ENCODE measurements at regions not wholly inside any gene's neighbourhood (a gene's known extent, or its start where the extent isn't known, plus 50 kb on each side); places are given as distances from the start of the nearest gene placed in this dataset.
"Not testable (repeated sequence)": the region's sequence is repeated elsewhere in the genome, so short reads cannot be mapped to it uniquely, and the experiment has no call there.

- DNase-seq (ENCODE audit: low spot score), result no peak
Measured at GRCh38 chr2:870426-870825, 80.2 kb upstream of the SNTG2 start.

DNA sequence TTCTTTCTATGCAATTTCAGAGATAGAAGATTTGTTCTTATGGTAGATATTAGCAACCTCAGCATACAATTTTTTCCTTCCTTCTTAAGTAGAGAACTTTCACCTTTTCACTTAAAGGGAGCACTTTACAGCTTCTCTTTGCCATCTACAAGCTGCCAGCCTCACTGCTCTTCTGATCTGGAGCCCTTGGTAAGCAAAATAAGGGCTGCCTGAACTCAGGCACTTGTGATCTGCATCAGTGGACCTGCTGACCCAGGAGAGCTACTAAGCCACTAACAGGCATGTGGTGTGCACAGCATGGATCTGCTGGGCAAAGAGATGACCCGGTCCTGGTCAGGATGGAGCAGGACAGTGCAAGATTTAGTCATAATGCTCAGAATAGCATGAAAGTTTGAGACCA, 80.8 kb upstream of the SNTG2 start:
- no peak for TF ChIP-seq CTCF (IDR thresholded peaks at IDR 0.05; ENCODE audit: extremely low read depth, missing control alignments)
- DNase-seq (ENCODE audit: low spot score), result no peak

More at GRCh38 chr2:870426-870825, 80.2 kb upstream of the SNTG2 start:
- no peak for TF ChIP-seq CTCF (IDR thresholded peaks at IDR 0.05; ENCODE audit: extremely low read depth, missing control alignments)

- no peak for TF ChIP-seq CTCF (IDR thresholded peaks at IDR 0.05; ENCODE audit: extremely low read depth, missing control alignments)
- DNase-seq (ENCODE audit: low spot score), result no peak
Measured at GRCh38 chr2:869357-869871, 81.2 kb upstream of the SNTG2 start.

- not testable (repeated sequence) for DNase-seq (ENCODE audit: low spot score)
Measured at GRCh38 chr2:868857-869256, 81.8 kb upstream of the SNTG2 start.

DNA sequence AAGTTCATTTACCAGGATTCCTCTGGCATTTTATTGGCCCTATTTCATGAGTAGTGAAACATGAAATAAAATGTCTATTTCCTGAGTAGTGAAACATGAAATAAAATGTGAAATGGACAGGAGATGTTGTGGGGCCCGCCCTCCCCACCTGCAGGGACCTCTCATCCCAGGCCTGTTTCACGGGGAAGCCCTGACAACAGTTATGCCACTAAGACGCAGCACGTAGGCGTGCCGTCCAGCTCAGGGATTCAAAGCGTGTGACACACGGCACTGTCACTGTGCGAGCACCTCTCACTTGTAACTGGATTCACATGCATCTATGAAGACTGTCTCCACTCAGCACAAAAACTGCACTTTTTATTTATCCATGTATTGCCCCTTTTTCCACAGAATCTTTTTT, 83.4 kb upstream of the SNTG2 start:
- DNase-seq (ENCODE audit: low spot score), result no peak
- no peak for TF ChIP-seq CTCF (IDR thresholded peaks at IDR 0.05; ENCODE audit: extremely low read depth, missing control alignments)

GRCh38 chr2:866887-867286, 83.8 kb upstream of the SNTG2 start:
- no peak for DNase-seq (ENCODE audit: low spot score)
- no peak for TF ChIP-seq CTCF (IDR thresholded peaks at IDR 0.05; ENCODE audit: extremely low read depth, missing control alignments)

DNA sequence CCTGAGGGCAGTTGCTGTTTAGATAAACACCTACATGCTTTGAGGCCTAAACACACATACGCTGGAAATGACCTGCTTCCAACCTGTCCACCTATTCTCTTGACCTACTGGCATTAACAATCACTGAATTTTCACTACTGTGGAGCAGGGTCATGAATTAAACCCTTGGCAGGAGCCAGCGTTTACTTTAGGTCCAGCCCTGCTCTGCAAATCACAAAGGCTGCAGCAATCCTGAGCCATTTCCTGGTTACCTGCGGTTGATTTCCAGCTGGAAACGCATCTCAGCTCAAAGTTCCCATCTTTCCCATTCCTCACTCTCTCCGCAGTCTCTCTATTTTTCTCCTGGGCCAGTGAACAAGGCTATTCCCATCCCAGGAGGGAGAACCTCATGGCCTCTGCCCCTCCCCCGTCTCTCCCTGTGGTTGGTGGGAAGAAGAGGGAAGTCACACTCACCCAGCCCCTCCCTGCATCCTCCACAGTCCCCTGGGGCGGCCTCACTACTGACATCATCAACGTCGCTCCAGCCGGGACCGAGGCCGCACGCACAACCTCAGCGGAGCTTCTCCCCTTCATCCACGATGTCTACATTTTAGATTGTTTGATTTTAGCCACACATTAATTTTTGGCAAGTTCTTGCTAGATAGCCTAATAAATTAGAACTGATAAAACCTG, 84.5 kb upstream of the SNTG2 start:
- no peak for TF ChIP-seq CTCF (IDR thresholded peaks at IDR 0.05; ENCODE audit: extremely low read depth, missing control alignments)
- no peak for DNase-seq (ENCODE audit: low spot score)

- no peak for DNase-seq (ENCODE audit: low spot score)
- TF ChIP-seq CTCF (IDR thresholded peaks at IDR 0.05; ENCODE audit: extremely low read depth, missing control alignments), result no peak
Measured at GRCh38 chr2:864501-865106, 86.0 kb upstream of the SNTG2 start.

All from GM20000 (cell line).